NB4 (cell line): ENCODE measurements at regions not wholly inside any gene's neighbourhood (a gene's known extent, or its start where the extent isn't known, plus 50 kb on each side); places are given as distances from the start of the nearest gene placed in this dataset.
"Not testable (repeated sequence)": the region's sequence is repeated elsewhere in the genome, so short reads cannot be mapped to it uniquely, and the experiment has no call there.

Experiments used
- DNase-seq: peaks from one replicate; pipeline ENCODE4 v3.0.0; 2010; ENCODE audit warnings: low read depth
- H3K4me3 ChIP-seq: one replicate; pipeline ENCODE4 v1.5.1; 2011; ENCODE audit warnings: mild to moderate bottlenecking, low read depth, low read length, moderate library complexity
- CTCF ChIP-seq: IDR thresholded peaks from one replicate; pipeline ENCODE4 v1.5.1; 2012; ENCODE audit warnings: low read depth, low read length
- MYC ChIP-seq: IDR thresholded peaks from 2 replicates; pipeline ENCODE4 v1.6.1; 2011; ENCODE audit warnings: low read depth, low read length
- POLR2A ChIP-seq: IDR thresholded peaks from 2 replicates; pipeline ENCODE4 v1.6.1; 2011; ENCODE audit warnings: mild to moderate bottlenecking; ENCODE audit not compliant: insufficient read length; ENCODE audit errors: extremely low read depth
- TF ChIP-seq, protein P1 (sequence below): IDR thresholded peaks from 2 replicates; pipeline ENCODE4 v1.6.1; 2011; ENCODE audit warnings: low read depth, low read length

GRCh38 chr21:36610935-36611334, 88.0 kb upstream of the SIM2 start:
- H3K4me3 ChIP-seq = no peak overlapping the region
- DNase-seq = no peak
- TF ChIP-seq CTCF (no peak), MYC (no peak), POLR2A (no peak)
- TF ChIP-seq, protein P1, sequence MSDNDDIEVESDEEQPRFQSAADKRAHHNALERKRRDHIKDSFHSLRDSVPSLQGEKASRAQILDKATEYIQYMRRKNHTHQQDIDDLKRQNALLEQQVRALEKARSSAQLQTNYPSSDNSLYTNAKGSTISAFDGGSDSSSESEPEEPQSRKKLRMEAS = no peak

GRCh38 chr21:36611379-36611778, 87.5 kb upstream of the SIM2 start:
- H3K4me3 ChIP-seq = no peak overlapping the region
- DNase-seq = no peak
- no peak for TF ChIP-seq POLR2A
- TF ChIP-seq, protein P1 = no peak
- TF ChIP-seq MYC = no peak
- TF ChIP-seq CTCF = no peak

DNA sequence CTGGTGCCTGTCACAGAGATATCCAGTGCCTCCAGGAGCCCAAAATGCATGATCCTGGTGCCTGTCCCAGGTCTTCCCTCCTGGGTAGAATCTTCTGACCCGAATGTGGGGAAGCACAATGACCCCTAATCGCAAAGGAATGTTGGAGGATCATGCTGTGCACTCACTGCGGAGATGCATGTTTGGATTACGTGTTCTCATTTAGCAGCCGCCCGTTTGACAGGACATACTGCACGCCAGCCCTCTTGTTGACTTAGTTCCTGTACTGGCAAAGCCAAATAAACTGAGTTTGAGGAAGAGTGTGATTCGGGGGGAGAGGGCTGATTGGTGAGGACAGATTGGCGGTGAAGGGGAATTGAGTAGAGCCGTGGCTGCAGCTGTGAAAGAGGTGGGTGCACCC, 85.9 kb upstream of the SIM2 start:
- DNase-seq = no peak
- TF ChIP-seq MYC = no peak
- H3K4me3 ChIP-seq = no peak overlapping the region

DNA sequence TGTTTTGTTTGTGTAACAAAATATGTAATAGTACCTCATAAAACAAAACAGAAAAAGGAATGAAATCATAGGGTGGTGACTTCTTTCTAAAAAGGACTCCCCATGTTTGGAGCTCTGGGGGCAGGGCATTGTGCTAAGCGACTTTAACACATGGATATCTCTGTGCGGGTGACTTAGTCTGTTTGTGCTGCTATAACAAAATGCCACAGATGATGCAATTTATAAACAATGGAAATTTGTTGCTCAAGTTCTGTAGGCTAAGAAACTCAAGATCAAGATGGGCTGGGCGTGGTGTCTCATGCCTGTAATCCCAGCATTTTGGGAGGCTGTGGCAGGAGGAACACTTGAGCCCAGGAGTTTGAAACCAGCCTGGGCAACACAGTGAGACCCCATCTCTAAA, 85.4 kb upstream of the SIM2 start:
- H3K4me3 ChIP-seq = no peak overlapping the region
- DNase-seq = no peak
- TF ChIP-seq, protein P1 = no peak
- TF ChIP-seq MYC = no peak
- no peak for TF ChIP-seq POLR2A
- TF ChIP-seq CTCF = no peak

GRCh38 chr21:36615274-36615964, 83.5 kb upstream of the SIM2 start:
- TF ChIP-seq, protein P1 = no peak
- TF ChIP-seq CTCF (no peak), POLR2A (no peak), MYC (no peak)
- DNase-seq = no peak
- H3K4me3 ChIP-seq = no peak overlapping the region

DNA sequence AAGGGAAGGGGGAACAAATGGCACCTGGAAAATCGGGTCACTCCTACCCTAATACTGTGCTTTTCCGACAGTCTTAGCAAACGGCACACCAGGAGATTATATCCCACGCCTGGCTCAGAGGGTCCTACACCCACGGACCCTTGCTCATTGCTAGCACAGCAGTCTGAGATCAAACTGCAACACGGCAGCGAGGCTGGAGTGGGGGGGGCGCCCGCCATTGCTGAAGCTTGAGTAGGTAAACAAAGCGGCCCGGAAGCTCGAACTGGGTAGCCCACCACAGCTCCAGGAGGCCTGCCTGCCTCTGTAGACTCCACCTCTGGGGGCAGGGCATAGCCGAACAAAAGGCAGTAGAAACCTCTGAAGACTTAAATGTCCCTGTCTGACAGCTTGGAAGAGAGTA, 82.1 kb upstream of the SIM2 start:
- not testable (repeated sequence) for DNase-seq, H3K4me3 ChIP-seq

- H3K4me3 ChIP-seq, DNase-seq: not testable (repeated sequence)
Observed at GRCh38 chr21:36621794-36622193, 77.1 kb upstream of the SIM2 start.

DNA sequence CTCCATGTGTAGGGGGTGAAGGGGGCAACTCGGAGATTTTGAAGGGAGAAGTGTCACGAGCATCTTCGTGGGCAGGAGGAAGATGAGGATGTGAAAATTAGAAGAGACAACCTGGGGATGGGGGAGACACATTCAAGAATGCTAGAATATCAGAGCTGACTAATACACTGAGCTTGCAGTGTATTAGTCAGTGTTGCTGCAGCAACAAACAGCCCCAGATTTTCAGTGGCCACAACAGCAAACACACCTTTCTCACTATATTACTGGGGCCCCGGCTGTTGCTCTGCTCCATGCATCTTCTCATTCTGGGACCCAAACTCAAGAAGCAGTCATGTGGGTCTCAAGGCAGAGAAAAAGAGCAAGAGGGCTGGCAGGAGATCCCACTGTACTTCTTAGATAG, 74.8 kb upstream of the SIM2 start:
- TF ChIP-seq CTCF (no peak), MYC (no peak), POLR2A (no peak)
- TF ChIP-seq, protein P1 = no peak
- no peak for DNase-seq
- H3K4me3 ChIP-seq = no peak overlapping the region
